ENCODE measurements at regions not wholly inside any gene's neighbourhood (a gene's known extent, or its start where the extent isn't known, plus 50 kb on each side); places are given as distances from the start of the nearest gene placed in this dataset.

DNA sequence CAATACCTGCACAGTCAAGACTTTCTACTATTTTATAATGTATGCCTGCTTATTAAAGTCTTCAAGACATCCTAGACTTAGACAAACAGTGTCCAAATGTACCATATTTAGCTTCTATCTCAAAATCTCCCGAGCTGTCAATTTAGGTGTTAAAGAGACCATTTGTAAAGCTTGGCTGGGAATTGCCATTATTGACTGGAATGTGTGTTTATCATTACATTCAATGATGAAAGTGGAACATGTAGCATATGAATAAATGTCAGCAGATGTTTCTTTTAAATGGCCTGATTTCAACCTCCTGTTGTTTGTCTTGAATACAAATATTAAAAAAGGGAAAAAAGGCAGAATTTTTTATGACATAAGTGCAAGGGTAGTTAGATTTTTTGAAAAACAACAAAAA is 572.3 kb downstream of the PRKD1 start:
- TF ChIP-seq, protein P1, sequence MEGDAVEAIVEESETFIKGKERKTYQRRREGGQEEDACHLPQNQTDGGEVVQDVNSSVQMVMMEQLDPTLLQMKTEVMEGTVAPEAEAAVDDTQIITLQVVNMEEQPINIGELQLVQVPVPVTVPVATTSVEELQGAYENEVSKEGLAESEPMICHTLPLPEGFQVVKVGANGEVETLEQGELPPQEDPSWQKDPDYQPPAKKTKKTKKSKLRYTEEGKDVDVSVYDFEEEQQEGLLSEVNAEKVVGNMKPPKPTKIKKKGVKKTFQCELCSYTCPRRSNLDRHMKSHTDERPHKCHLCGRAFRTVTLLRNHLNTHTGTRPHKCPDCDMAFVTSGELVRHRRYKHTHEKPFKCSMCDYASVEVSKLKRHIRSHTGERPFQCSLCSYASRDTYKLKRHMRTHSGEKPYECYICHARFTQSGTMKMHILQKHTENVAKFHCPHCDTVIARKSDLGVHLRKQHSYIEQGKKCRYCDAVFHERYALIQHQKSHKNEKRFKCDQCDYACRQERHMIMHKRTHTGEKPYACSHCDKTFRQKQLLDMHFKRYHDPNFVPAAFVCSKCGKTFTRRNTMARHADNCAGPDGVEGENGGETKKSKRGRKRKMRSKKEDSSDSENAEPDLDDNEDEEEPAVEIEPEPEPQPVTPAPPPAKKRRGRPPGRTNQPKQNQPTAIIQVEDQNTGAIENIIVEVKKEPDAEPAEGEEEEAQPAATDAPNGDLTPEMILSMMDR (IDR thresholded peaks at IDR 0.05) = no peak

DNA sequence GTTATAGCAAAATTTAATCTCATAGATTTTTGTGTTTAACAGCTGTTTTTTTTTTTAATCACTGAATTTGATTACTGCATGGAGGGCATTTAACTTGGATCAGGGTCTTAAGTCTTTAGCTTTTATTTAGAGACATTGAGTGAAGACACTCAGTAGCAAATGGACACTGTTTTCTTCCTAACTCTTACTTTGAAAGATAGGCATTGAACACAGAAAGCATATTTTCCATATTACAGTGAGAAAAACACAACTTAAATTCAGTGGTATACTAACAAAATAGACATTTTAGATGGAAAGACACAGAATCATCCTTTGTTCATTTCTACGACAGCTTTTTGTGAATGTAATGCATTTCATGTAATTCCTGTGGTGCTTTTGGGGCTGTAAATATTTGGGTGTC is 571.8 kb downstream of the PRKD1 start:
- TF ChIP-seq, protein P1 (IDR thresholded peaks at IDR 0.05) = no peak

DNA sequence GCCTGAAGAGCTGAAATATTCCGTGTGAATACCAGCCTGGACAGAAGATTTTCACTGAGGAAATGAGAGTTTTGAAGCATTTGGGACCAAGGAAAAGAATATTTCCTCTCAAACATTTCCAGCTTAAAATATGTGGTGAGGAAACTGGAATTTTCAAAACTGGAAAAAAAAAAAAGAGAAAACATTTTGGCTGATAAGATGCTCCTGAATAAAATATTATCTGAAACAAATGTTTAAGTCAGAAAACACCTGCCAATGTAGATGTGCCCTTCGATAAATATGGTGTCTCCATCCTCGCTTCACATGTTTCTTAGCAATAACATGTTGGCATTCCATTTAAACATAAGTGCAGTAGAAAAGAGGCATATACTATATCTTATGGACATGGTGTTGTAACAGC is 567.0 kb downstream of the PRKD1 start:
- TF ChIP-seq, protein P1 (IDR thresholded peaks at IDR 0.05) = no peak

DNA sequence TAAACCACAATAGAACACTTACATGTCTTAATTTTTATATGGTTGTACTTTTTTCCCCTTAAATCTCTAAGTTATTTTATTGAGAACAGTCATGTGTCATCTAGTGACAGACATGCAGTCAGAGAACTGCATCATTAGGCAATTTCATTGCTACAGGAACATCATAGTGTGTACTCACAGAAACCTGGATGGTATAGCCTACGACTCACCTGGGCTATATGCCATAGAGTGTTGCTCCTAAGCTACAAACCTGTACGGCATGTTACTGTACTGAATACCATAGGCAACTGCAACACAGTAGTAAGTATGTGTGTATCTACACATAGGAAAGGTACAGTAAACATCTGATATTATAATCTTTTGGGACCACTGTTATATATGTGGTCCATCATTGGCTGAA is 557.6 kb downstream of the PRKD1 start:
- TF ChIP-seq, protein P1 (IDR thresholded peaks at IDR 0.05) = no peak

DNA sequence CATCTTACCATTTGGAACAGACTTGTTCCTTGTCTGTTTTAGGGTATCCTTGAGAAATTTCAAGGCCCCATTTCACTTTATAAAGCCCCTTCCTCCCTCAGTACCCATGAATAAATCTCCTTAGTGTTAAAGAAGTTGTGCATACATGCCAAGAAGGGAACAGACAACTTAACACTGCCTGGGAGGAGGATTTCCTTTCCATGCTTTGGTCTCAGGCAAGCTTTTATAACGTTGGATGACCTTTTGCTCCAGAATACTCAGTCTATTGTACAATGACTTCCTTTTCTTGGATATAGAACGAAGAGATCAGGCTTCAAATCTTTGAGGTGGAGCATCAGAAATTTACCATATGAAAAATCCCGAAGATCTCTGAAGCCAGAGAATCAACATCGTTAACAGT is 551.4 kb downstream of the PRKD1 start:
- TF ChIP-seq, protein P1 (IDR thresholded peaks at IDR 0.05) = no peak

DNA sequence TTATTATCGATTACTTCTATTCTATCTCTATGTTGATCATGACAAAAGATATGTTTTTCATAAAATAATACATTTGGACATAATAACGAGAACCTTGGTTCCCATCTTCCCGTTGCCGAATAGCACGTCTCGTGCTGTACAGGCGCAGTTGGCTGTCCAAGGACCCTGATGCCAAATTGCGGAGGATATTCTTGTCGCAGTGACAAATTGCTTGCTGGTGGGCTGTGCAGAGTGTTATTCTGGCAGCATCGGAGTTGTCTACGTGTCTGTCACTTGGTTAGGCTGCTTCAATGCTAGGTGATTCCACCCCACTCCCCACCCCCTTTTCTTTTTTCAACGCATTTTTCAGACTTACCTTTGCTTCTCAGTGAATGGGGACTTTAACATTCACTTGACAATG is 546.8 kb downstream of the PRKD1 start:
- TF ChIP-seq, protein P1 (IDR thresholded peaks at IDR 0.05) = no peak

DNA sequence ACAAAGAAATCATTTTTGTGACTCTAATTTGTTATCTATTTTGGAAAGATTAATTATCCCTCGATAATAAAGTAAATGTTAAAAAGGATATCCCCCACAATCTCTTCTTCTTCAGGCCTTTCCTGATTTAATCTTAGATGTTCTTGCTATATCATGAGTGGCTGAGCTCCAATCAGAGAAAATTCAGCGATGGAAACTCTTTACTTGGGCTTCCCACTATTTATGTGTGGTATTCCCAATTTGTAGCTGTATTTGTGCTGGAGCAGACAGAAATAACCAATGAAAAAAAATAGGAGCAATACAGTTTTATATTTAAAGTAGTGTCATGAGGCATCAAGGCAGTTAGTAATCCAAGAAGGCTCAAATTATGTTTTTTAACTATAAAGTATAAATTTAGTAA is 539.1 kb downstream of the PRKD1 start:
- TF ChIP-seq, protein P1 (IDR thresholded peaks at IDR 0.05) = no peak

DNA sequence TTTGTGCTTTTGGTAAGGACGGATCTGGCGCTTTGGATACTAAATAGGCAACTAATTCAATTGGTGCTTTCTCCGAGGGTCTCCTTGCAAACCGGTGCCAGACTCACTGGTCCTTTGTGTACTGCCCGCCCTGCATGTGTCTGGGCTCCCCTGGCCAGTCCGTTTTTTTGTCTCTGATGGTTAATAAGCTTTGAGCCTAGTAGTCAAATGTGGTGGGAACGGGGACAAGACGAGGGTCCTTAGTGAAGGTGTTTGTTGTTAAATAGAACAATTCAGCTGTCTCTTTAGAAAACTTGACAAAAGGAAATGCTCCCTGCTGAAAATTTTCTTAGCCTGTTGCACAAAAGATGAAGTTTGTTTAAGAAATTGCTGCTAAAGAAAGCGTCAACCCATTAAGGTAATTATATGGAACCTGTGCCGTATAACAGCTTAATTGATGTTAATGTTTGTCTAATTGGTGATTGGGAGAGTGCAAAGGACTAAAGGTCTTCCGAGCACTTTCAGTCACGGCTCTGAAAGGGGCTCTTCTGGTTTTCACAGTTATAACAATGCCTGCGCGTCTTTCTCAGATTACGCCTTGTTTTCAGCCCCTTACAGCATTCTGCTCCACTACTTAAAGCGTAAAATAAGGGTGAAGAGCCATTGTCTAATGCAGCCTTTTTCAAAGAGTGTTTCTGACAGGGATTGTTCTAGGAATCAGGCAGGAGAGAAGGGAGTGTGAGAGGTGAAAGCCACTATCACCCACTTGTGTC is 537.4 kb downstream of the PRKD1 start:
- TF ChIP-seq, protein P1 (IDR thresholded peaks at IDR 0.05) = no peak
